GM19099 (cell line): ENCODE measurements at regions not wholly inside any gene's neighbourhood (a gene's known extent, or its start where the extent isn't known, plus 50 kb on each side); places are given as distances from the start of the nearest gene placed in this dataset.

Experiments used
- POLR2A ChIP-seq: IDR thresholded peaks from 3 replicates; pipeline ENCODE4 v1.6.1; 2011; ENCODE audit warnings: low read depth; ENCODE audit not compliant: insufficient read length; ENCODE audit errors: extremely low read depth

DNA sequence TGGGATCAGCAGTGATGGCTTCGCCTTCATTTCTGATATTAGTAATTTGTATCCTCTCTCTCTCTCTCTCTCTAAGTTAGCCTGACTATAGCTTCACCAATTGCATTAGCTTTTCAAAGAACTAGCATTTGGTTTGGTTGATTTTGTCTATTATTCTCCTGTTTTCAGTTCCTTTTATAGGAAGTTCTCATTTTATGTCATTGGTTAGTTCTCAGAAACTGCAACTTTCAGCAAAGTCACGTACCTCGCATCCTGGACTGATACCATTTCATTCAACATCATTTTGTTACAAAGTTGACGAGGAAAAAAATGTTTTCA, 450.8 kb downstream of the EIPR1 start:
- TF ChIP-seq POLR2A, result no peak

DNA sequence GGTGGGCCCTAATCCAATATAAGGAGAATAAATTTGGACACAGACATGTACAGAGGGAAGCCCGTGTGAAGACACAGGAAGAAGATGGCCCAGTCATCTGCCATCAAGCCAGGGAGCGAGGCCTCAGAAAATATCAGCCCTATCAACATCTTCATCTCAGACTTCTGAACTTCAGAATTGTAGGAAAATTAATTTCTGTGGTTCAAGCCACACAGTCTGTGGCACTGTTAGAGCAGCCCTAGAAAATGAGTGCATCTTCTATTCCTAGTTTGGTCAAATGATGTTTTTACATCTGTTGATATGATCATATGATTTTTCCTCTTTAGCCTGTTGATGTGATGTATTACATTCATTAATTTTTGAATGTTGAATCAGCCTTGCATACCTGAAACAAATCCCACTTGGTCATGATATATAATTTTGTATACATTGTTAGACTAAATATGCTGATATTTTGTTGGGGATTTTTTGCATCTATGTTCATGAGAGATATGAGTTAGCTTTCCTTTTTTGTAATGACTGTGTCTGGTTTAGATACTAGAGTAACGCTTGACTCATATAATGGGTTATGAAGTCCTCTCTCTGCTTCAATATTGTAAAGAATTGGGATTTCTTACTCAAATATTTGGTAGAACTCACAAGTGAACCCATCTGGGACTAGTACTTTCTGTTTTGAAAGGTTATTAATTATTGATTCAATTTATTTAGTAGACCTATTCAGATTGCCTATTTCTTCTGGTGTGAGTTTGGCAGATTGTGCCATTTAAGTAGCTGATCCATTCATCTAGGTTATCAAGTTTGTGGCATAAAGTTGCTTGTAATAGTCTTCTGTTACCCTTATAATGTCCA, 451.4 kb downstream of the EIPR1 start:
- TF ChIP-seq POLR2A, result no peak

DNA sequence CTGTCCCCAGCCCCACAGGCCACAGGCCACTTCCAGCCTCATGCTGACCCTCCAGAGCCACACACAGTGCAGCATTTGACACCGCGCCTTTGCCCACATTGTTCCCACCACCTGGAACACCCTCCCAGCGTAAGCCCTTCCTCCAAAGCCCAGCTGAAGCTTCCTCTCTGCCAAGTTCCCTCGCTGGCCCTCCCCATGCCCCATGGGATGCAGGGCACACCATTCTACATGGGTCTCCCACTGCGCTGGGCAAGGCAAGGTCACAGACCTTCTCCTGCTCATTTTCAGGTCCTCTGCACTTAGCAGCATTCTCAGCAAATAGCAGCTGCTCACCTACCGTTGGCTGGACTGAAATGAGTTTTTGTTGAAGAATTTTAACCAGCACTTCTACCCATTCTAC, 455.5 kb downstream of the EIPR1 start:
- TF ChIP-seq POLR2A, result no peak

DNA sequence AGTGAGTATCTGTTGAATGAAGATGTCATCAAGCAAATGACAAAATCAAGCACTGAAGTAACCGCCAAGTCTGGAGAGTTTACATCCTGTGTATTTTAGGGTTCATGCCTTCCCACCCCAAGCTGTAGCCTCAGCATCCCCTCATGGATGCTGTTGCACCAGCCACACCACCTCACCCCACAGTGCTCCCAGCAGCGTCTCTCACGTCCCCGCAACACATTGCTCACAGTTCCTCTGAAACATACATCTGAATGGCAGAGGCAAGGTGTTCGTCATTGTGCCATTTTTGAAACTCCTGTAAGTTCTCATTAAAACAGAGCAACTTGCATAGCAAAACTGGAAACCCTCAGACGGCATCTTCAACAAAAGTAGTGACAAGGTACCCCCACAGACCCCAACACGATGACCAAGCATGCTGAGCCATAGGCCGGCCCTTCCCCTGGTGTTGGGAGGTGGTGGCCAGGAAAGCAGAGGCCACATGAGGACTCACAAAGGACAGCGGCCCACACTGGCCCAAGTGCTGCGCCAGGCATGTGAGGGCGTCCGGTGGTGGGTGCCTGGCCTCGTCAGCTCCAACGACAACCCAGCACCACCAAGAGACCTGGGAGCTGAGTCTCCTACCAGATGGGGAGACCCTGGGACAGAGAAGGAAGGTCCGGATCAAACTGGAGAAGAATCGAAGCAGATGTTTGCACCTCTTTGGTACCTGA, 456.5 kb downstream of the EIPR1 start:
- no peak for TF ChIP-seq POLR2A

DNA sequence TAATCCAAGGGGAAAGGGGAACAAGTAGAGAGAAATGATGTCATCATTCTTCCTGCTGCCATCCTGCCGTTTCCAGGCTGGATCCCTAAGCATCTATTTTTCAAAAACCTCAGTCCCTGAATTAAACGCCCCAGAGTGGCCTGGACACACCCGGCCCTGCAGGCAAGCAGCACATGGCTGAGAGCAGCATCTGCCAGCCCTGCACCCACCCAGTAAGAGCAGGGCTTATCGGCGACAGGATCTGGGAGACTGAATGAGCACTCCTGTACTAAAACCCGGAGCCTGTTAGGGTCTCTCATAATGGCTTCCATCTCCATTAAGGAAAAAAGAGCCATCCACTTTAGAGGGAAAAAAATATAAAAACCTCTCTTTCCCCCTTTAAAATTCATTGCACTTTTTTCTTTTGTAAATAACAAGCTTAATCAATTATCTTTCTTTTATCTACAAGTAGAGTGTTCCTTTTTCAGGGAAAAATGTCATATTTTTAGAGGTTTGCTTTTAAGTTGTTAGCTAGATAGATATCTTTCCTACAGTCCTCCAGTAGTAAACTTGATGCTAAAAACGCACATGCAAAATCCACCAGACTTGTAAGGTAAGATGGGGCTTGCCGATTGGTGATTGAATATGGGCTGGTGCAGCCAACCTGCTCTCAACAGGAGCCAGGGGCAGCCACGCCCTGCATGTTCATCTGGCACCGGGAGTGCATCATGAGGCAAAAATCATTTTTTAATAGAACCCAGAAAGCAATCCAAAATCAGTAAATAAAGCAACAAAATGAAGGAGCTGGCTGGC, 457.8 kb downstream of the EIPR1 start:
- no peak for TF ChIP-seq POLR2A

DNA sequence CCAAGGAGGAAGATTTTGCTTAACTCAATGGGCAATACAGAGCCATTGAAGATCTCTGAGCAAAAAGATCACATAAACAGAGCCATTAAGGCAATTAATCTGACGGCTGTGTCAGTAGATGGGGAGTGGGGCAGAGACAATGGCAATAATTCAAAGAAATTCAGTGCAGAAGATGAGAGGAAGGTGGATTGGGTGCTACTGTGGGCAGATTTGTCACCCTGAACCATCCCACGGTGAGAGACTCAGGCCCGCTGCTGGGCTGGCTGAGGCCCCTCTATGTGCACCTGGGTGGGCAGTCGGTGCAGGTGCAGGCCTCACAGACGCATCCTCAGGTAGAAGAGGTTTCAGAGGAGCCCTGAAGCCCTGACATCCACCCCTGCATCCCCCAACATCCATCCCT, 458.6 kb downstream of the EIPR1 start:
- no peak for TF ChIP-seq POLR2A

DNA sequence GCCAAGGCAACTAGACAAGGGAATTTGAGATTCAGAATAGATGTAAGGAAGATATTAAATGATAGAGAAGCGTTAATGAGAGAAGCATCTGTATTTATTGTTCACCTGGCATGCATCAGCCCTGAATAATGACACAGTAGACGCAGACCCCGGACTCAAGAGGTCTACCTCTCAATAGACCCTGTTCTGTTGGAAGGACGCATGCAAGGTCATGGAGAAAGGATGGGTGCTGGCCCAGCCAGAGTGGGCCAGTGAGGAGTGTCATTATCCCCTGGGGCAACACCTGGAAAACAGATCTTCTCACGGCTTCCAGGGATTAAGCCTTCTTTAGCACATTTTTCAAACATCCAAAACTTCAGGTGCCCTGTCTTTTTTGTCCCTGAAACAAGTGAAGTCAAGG, 461.0 kb downstream of the EIPR1 start:
- no peak for TF ChIP-seq POLR2A

DNA sequence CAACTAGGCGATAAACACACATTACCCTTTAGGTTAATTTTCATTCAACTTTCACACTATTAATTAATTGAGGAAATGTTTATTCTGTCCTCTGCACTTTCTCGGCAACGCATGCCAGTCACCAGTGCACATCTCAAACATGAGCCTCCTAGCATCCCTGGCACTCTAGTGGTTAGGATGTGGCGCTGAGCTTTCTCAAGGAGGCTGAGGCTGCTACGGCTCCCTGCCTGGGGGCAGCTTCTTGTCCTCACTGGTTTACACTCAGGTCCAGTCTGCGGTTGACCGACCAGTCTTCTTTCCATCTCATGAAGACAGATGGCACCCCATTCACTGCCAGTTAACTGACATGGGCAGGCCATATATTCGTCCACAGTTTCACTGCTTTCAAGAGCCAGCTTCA, 463.4 kb downstream of the EIPR1 start:
- TF ChIP-seq POLR2A, result no peak

DNA sequence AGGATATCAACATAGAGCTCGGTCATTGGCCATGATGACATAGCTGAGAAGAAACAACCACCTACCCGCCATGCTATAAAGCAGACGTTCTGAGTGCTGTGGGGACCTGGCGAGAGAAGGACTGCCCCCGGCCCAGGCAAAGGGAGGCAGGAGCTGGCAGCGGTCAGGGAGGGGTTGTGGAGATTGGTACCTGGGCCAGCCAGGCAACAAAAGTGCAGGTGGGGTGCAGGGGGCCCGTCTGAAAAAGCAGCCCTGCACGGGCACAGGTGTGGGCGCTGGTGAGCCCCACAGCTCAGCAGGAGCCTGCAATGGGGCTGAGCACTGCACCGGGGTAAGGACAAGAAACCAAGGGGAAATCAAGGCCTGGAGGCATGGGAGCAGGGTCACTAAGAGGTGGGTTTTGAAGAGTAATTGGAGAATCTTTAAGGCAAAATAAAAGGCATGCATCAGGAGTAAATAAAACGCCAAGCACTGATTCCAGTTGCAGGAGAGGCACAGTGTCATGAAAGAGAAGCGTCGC, 464.0 kb downstream of the EIPR1 start:
- TF ChIP-seq POLR2A, result no peak

DNA sequence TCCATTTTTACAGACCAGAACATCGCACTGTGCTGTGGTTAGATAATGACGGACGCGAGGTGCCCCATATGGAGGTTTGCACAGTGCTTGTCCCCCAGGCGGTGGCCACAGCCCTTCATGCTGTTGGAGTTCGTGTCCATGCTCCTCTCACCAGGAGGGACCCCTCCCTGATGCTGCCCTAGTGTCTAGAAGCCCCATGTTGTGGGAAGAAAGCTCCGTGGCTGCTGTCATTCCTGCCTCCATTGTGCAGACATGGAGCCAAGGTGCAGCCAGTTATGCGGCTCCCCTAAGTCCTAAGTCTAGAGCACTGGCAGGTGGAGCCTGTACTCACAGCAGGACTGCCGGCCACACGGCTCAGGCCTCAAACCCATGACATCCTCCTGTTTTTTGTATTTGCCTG, 464.9 kb downstream of the EIPR1 start:
- TF ChIP-seq POLR2A, result no peak

DNA sequence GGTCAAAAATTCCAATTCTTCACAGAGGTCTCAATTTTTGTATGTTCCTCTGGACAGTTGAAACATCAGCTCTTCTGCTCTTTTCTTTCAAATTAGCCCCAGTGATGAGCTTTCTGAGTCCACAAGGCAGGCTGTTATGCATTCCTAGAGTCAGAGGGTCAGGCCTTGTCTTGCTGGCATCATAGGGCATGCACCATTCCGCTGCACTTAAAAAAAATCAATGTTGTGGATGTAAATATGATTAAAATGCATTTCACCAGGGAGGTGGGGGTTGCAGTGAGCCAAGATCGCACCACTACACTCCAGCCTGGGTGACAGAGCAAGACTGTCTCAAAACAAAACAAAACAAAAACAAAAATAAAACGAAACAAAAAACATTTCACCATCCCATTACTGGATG, 465.3 kb downstream of the EIPR1 start:
- no peak for TF ChIP-seq POLR2A

DNA sequence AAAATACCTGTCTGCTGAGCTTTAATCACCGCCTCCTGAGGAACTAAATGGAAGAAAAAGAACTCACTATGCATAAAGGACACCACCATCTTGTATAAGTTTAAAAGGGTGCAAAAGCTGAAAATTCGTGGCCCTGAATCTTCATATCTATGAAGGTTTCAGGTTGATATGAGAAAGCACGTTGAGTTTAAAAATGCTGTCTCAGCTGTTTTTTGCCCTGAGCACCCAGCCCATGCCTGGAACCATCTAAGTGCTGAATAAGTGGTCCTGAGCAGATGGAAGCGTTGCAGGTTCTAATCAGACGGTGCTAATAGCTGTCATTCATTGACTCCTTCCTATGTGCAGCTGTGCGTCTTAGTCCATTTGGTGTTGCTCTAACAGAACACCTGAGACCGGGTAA, 467.4 kb downstream of the EIPR1 start:
- TF ChIP-seq POLR2A, result no peak

DNA sequence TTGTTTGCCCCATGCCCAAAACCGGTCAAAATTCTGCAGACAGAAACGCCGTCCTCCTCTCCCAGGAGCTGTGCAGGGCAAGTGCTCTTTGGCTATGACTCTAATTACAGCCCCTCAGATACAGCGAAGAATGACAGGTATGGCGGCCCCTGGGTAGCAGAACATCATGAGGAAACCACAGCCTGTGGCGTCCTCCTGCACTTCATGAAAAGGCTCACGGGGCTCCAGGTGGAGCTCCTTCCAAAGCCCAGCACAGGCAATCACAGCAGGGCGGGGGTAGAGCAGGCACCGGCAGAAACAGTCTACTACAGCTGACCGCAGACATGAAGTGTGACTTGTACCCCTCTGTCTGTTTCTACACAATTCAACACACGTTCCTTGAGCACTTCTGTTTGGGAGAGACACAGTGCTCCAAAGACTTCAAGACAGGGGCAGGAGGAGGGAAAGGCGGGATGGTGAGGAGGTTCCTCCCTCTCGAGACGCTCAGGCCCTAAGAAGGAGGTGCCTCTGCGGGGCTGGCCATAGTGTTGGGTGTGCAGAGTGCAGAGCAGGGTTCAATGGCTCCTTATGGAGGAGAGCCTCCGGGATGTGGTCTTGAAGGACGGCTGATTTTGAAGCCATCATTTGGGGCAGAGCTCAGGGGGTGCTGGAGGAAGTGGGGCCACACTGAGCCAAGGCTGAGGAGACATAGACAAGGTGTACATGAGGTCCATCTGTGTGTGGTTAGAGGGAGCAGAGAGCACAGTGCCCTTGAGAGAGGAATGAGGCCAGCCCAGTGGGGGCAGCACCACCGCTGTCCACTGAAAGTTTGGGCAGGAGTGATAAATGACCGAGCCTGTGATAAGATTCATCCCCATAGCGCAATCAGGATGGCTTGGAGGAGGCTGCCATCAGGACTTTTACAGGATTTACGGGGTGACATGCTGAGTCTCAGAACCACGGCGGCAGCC, 468.3 kb downstream of the EIPR1 start:
- no peak for TF ChIP-seq POLR2A

DNA sequence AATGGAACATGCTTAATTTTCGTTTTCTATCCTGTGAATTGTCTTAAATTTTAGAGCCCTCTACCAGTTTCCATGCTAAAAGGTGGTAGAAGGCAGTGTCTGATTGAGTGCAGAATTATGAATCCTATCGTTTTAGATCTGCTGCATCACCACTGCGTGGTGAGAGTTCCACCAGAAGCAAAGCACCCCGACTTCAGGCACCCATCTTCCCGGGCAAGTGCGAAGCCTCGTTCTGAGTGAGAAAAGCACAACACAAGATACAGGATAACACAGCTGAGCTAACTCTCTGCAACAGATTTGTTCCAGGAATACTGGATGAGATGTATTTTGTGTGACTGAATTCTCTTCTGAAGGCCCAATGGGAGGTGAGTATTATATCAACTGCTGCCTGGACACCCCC, 471.5 kb downstream of the EIPR1 start:
- no peak for TF ChIP-seq POLR2A
